ENCODE measurements at regions not wholly inside any gene's neighbourhood (a gene's known extent, or its start where the extent isn't known, plus 50 kb on each side); places are given as distances from the start of the nearest gene placed in this dataset.
A peak's percentile ranks its signal among the peaks of the same experiment; 100 is the strongest.

- TF ChIP-seq CTCF (IDR thresholded peaks at IDR 0.05; ENCODE audit: insufficient read depth, low read length) = no peak
- DNase-seq (ENCODE audit: low read depth) = no peak
Observed at GRCh38 chr2:133723133-133723532, 154.9 kb upstream of the NCKAP5 start.

GRCh38 chr2:133726973-133727372, 158.7 kb upstream of the NCKAP5 start:
- peak; percentile 42 for DNase-seq (ENCODE audit: low read depth)
- peak overlapping the region; percentile 57 for H3K4me3 ChIP-seq (ENCODE audit: low read depth, low read length)
- TF ChIP-seq CTCF (IDR thresholded peaks at IDR 0.05; ENCODE audit: insufficient read depth, low read length) = no peak

More at GRCh38 chr2:133723133-133723532, 154.9 kb upstream of the NCKAP5 start:
- no peak overlapping the region for H3K4me3 ChIP-seq (ENCODE audit: low read depth, low read length)

- DNase-seq (ENCODE audit: low read depth) = no peak
- H3K4me3 ChIP-seq (ENCODE audit: low read depth, low read length) = no peak overlapping the region
- TF ChIP-seq CTCF (IDR thresholded peaks at IDR 0.05; ENCODE audit: insufficient read depth, low read length) = no peak
Observed at GRCh38 chr2:133732059-133732458, 163.8 kb upstream of the NCKAP5 start.

- TF ChIP-seq CTCF (IDR thresholded peaks at IDR 0.05; ENCODE audit: insufficient read depth, low read length) = no peak
- H3K4me3 ChIP-seq (ENCODE audit: low read depth, low read length) = no peak overlapping the region
- DNase-seq (ENCODE audit: low read depth) = no peak
Observed at GRCh38 chr2:133732982-133733900, 165.0 kb upstream of the NCKAP5 start.

GRCh38 chr2:133733901-133734255, 165.6 kb upstream of the NCKAP5 start:
- no peak for TF ChIP-seq CTCF (IDR thresholded peaks at IDR 0.05; ENCODE audit: insufficient read depth, low read length)
- H3K4me3 ChIP-seq (ENCODE audit: low read depth, low read length) = no peak overlapping the region
- peak; percentile 38 for DNase-seq (ENCODE audit: low read depth)

GRCh38 chr2:133734716-133735495, 166.6 kb upstream of the NCKAP5 start:
- no peak for TF ChIP-seq CTCF (IDR thresholded peaks at IDR 0.05; ENCODE audit: insufficient read depth, low read length)
- no peak overlapping the region for H3K4me3 ChIP-seq (ENCODE audit: low read depth, low read length)
- DNase-seq (ENCODE audit: low read depth) = peak; percentile 33
